UCSD-AML1 (cell line): ENCODE measurements at regions not wholly inside any gene's neighbourhood (a gene's known extent, or its start where the extent isn't known, plus 50 kb on each side); places are given as distances from the start of the nearest gene placed in this dataset.

Experiments
- DNase-seq: peaks from one replicate; lab custom pipeline; 2025; ENCODE audit not compliant: unreplicated experiment; lab: John Stamatoyannopoulos, UW

- DNase-seq, result no peak
These were observed 94.8 kb downstream of the RMI2 start for GRCh38 chr16:11439790-11440656.

DNA sequence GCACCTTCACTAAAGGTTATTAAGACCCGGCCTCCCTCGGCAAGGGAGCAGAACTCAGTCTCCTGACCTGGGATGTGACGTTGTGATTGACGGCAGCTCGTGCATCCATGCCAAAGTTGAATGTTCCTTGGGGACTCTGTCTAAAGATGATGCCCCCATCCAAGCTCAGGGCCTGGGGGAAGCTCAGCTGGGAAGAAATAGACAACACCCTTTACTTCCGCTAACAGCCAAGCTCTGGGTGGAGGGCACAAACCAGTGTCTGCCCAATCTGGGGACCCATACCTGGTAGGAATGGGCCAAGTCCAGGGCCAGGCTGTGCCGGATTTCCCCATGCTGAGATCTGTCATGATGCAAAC is 95.4 kb downstream of the RMI2 start:
- no peak for DNase-seq

DNA sequence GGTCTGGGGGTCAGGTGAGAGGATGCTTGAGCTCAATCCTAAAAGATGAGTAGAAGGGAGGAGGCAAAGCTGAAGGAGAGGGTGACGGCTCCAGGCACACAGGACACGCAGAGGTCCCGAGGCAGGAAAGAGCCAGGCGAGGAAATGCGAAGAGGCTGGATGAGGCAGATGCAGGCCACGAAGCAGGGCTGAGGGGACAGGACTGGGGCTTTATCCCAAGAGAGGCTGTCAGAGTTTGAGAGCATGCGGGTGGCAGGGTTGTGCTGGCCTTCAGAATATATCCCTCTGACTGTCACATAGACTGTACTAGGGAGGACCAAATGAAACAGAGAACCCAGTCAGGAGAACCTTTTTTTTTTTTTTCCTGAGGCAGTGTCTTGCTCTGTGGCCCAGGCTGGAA is 100.2 kb downstream of the RMI2 start:
- DNase-seq, result no peak

DNA sequence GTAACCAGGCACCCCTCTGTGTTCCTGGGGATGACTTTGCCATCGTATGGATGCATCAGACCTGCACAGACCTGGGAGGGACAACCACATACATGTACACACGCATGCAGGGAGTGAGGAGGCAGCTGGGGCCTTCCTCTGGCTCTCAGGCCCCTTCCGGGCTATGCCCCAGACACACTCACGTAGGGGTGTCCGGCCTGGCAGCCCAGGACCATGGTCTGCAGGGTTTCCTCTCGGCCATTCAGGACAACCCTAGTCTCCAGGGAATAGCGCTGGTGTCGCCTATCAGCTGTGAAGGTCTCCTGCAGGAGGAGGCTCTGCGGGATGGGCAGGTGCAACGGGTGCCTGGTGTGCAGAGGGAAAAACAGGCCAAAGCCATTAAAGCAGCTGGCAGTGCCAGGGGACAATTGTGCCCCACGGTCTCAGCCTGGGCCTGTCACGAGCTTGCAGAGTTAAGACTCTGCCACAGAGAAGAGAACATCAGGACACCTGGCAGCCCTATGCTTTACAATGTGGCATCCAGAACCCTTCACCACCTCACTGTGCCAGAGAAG is 101.4 kb downstream of the RMI2 start:
- DNase-seq, result no peak

DNA sequence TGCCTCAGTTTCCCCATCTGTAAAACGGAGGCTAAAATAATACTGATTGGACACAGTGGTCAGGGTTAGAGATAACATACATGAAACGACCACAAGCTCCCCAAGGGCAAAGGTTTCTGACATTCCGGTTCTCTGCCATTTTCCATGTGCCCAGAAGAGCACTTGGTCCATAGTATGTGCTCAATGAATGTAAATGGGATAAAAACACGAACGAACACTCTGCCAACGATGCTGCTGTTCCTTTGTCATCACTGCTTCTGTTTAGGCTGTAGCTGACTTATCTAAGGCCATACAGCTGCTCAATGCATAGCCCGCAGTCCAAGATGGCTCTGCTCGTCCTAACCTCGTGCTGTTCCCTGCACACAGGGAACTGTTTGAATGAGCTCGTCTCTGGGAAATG is 102.0 kb downstream of the RMI2 start:
- no peak for DNase-seq

DNA sequence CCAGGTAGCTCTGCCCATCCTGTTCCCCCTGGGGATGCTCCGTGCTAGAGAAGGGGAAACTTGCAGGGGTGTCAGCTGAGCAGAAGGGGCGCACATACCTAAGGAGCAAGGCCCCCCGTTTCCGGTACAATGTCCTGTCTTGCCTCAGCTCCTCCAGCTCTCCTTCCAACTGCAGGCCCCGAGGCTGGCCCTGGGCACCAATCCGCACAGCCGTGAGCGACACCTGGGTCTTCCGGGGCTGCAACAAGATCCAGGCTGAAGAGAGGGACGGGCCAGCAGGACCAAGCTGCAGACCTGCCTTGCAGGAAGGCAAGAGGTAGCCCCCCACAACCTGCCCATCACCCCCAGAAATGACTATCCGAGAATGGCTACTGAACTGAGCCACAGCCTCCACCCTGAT is 102.6 kb downstream of the RMI2 start:
- DNase-seq, result no peak

GRCh38 chr16:11448796-11449416 is 103.6 kb downstream of the RMI2 start:
- no peak for DNase-seq

- DNase-seq, result no peak
These were observed 104.5 kb downstream of the RMI2 start for GRCh38 chr16:11449716-11450115.

DNA sequence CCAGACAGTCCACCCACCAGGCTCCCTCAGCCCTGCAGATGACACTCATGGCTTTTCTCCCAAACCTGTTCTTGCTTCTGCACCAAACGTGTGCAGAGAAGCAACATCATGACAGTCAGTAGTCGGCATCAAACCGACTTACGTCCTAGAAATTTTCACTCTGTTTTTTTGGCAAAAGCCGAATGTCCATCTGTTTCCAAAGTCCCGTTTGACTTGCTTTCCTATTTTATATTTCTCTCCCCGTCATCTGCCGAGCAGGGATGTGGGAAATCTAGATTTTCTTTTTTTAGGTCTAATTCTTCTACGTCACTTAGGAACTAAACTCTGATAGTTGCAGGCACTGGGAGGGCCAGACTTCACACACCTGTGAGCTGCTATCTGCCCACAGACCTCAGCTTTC is 104.9 kb downstream of the RMI2 start:
- DNase-seq, result no peak

GRCh38 chr16:11452298-11452697 is 107.0 kb downstream of the RMI2 start:
- DNase-seq, result no peak

DNA sequence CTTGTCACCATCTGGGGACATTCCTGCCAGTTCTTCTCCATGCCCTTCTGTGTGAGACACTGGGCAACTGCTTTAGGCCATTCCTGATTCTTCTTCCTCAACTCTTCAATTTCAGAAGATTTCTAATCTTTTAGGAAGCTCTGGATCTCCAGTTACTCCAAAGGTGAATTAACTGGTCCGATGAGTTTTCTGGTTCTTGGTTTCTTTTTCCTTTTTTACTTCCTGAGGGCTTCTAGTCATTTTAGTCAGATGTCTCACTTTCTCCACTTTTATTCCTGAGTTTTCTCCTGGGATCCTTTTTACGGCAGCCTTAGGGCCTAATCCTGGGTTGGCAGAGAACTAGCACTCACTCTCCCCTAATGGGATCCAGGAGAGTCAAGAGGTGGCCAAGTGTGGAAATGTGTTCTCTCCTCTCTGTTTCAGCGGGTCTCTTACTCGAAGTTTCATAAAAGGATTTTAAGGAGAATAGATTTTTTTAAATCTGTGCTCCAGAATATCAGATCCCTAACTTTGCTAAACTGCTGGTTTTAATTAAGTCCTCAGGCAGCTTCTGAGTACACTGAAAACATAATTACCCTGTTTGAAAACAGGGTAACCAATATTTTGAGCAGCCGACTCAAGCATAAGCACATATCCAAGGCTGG is 107.6 kb downstream of the RMI2 start:
- no peak for DNase-seq

GRCh38 chr16:11456741-11457140 is 111.5 kb downstream of the RMI2 start:
- no peak for DNase-seq

DNA sequence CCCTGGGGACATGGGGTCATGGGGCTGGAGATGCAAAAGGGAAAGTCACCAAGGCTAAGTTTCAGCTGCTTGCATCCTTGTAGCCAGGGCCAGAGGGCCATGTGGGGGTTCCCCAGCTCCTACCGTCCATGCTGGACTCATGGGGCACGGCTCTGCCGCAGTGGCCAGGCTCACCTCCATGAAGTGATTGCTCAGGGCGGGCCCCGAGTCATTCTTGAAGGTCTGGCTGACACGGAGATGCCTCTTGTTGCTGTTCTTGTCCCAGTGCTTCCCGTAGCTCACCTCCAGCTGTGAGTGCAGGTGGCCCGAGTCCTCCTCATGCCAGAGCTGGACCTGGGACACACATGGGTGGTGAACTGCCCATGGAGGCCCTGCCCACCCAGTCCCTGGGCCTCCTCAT is 114.5 kb downstream of the RMI2 start:
- DNase-seq, result no peak

GRCh38 chr16:11460820-11461594 is 115.7 kb downstream of the RMI2 start:
- no peak for DNase-seq

DNA sequence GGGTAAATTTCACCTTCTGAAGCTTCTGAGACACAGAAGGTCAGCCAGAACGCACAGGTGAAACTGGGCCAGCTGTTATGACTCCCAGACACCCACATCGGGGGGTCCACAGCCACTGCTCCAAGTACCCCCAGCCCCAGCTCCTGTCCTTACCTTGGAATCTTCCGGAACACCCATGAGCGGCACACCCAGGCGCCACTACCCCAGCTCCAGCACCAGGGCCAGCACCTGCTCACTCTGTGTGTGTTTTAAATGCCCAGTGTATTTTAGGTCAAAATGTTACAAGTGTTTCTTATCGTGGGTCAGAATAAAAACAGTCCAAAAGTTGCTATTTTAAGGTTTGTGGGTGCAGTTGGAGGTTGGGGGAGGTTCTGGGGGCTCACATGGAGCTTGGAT is 116.3 kb downstream of the RMI2 start:
- no peak for DNase-seq

GRCh38 chr16:11462036-11462435 is 116.8 kb downstream of the RMI2 start:
- DNase-seq, result no peak

- DNase-seq, result no peak
These were observed 117.6 kb downstream of the RMI2 start for GRCh38 chr16:11462861-11463260.

- no peak for DNase-seq
These were observed 119.0 kb downstream of the RMI2 start for GRCh38 chr16:11464241-11464640.

GRCh38 chr16:11465675-11466074 is 120.4 kb downstream of the RMI2 start:
- no peak for DNase-seq

GRCh38 chr16:11470676-11471415 is 115.9 kb downstream of the LITAF start:
- DNase-seq, result no peak

- DNase-seq, result no peak
These were observed 115.2 kb downstream of the LITAF start for GRCh38 chr16:11471548-11471947.
